Endothelial cell (in vitro differentiated cells): ENCODE measurements at regions not wholly inside any gene's neighbourhood (a gene's known extent, or its start where the extent isn't known, plus 50 kb on each side); places are given as distances from the start of the nearest gene placed in this dataset.

Source experiments
- DNase-seq: peaks from one replicate; pipeline ENCODE4 v3.0.0; 2021; ENCODE audit warnings: low spot score
- H3K27ac Mint-ChIP-seq: one replicate; pipeline ENCODE4 v1.8.0; 2021; ENCODE audit warnings: mixed read lengths, inconsistent platforms; ENCODE audit not compliant: unreplicated experiment
- H3K27me3 Mint-ChIP-seq: one replicate; pipeline ENCODE4 v1.8.0; 2021; ENCODE audit warnings: mild to moderate bottlenecking, moderate library complexity, mixed read lengths, inconsistent platforms; ENCODE audit not compliant: unreplicated experiment
- H3K36me3 Mint-ChIP-seq: one replicate; pipeline ENCODE4 v1.8.0; 2021; ENCODE audit warnings: mild to moderate bottlenecking, low read depth, mixed read lengths, inconsistent platforms; ENCODE audit not compliant: unreplicated experiment
- H3K4me1 Mint-ChIP-seq: one replicate; pipeline ENCODE4 v1.8.0; 2021; ENCODE audit warnings: mild to moderate bottlenecking, mixed read lengths, inconsistent platforms; ENCODE audit not compliant: unreplicated experiment
- H3K4me3 Mint-ChIP-seq: one replicate; pipeline ENCODE4 v1.8.0; 2021; ENCODE audit warnings: mild to moderate bottlenecking, mixed read lengths, inconsistent platforms; ENCODE audit not compliant: unreplicated experiment
- H3K9me3 Mint-ChIP-seq: one replicate; pipeline ENCODE4 v1.8.0; 2021; ENCODE audit warnings: mixed read lengths, inconsistent platforms; ENCODE audit not compliant: unreplicated experiment
- TF ChIP-seq, protein P1 (sequence below): fragments of 200-600 bp; sonication (generic); IDR thresholded peaks from one replicate; pipeline ENCODE4 v1.5.0; 2021; ENCODE audit warnings: antibody characterized with exemption; ENCODE audit not compliant: unreplicated experiment

DNA sequence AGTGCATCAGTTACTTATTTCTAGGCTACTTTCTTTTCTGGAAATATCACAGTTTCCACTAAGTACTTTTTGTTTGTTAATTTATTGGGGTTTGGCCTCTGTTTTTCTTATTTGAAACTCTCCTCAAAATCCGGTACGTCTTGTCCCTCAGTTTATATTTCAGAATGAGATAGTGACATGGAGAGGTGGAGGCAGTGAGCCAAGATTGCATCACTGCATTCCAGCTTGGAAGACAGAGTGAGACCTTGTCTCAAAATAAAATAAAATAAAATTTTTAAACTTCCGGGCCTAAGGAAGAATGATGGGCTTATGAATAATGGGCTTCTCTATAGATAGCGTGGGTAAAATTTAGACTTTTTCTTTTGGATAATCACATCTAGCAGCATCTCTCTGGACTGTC lies 567.8 kb downstream of the TRIML1 start:
- H3K36me3 Mint-ChIP-seq, result no peaks in the 10 kb centered on the region

GRCh38 chr4:188714501-188714900 lies 575.3 kb downstream of the TRIML1 start:
- TF ChIP-seq, protein P1, sequence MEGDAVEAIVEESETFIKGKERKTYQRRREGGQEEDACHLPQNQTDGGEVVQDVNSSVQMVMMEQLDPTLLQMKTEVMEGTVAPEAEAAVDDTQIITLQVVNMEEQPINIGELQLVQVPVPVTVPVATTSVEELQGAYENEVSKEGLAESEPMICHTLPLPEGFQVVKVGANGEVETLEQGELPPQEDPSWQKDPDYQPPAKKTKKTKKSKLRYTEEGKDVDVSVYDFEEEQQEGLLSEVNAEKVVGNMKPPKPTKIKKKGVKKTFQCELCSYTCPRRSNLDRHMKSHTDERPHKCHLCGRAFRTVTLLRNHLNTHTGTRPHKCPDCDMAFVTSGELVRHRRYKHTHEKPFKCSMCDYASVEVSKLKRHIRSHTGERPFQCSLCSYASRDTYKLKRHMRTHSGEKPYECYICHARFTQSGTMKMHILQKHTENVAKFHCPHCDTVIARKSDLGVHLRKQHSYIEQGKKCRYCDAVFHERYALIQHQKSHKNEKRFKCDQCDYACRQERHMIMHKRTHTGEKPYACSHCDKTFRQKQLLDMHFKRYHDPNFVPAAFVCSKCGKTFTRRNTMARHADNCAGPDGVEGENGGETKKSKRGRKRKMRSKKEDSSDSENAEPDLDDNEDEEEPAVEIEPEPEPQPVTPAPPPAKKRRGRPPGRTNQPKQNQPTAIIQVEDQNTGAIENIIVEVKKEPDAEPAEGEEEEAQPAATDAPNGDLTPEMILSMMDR, result no peak
- H3K4me3 Mint-ChIP-seq, result no peak overlapping the region
- no peak for DNase-seq
- no peaks in the 10 kb centered on the region for H3K36me3 Mint-ChIP-seq
- no peaks in the 10 kb centered on the region for H3K27me3 Mint-ChIP-seq
- H3K9me3 Mint-ChIP-seq, result no peaks in the 10 kb centered on the region
- H3K4me1 Mint-ChIP-seq, result no peaks in the 10 kb centered on the region
- no peak overlapping the region for H3K27ac Mint-ChIP-seq

More for the DNA sequence above, 567.8 kb downstream of the TRIML1 start:
- TF ChIP-seq, protein P1, result no peak
- no peaks in the 10 kb centered on the region for H3K27me3 Mint-ChIP-seq
- no peak for DNase-seq
- H3K4me3 Mint-ChIP-seq, result no peak overlapping the region
- no peaks in the 10 kb centered on the region for H3K9me3 Mint-ChIP-seq
- H3K4me1 Mint-ChIP-seq, result no peaks in the 10 kb centered on the region
- H3K27ac Mint-ChIP-seq, result no peak overlapping the region

DNA sequence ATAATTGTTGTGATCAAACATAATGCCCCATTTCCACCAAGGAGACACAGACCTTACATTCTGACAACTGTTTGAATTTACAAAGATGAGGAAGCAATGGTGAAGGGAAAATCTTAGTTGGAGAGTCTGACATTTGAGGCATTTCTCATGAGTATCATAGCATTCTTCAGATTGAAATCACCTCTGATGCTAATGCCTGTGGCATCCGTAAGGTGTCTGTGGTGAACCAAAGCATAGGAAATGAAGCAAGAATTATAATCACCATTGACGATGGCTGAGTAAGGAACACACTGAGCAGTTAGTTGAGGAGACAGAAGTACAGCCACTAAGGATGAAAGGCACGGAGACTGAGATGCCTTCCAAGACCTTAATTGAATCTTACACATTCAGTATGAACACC lies 575.7 kb downstream of the TRIML1 start:
- Mint-ChIP-seq H3K27ac (no peak overlapping the region), H3K27me3 (no peaks in the 10 kb centered on the region), H3K9me3 (no peaks in the 10 kb centered on the region), H3K4me3 (no peak overlapping the region), H3K36me3 (no peaks in the 10 kb centered on the region), H3K4me1 (no peaks in the 10 kb centered on the region)
- DNase-seq, result no peak
- TF ChIP-seq, protein P1, result no peak

GRCh38 chr4:188717661-188718060 lies 578.4 kb downstream of the TRIML1 start:
- Mint-ChIP-seq H3K36me3 (peaks cover 3% of the 10 kb centered on the region), H3K4me1 (no peaks in the 10 kb centered on the region), H3K9me3 (peaks cover 4% of the 10 kb centered on the region), H3K4me3 (no peak overlapping the region), H3K27ac (no peak overlapping the region), H3K27me3 (no peaks in the 10 kb centered on the region)
- DNase-seq, result no peak
- TF ChIP-seq, protein P1, result no peak

DNA sequence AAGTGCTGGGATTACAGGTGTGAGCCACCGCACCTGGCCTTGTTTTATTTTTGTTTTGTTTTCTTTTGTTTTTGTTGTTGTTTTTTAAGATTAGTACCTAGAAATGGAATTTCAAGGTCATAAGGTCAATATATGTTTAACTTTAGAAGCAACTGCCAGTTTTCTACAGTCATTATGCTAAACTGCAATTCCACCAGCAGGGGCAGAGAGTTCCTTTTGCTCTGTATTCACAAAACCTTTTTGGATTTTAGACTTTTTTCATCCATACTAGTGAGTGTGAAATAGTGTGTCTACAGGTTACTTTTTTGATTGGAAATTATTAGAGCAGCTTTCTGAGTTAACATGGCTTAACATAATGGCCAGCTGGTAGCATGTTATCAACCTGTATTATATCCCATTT lies 580.6 kb downstream of the TRIML1 start:
- Mint-ChIP-seq H3K36me3 (peaks cover 3% of the 10 kb centered on the region), H3K4me3 (no peak overlapping the region), H3K27ac (no peak overlapping the region), H3K9me3 (peaks cover 4% of the 10 kb centered on the region), H3K4me1 (no peaks in the 10 kb centered on the region), H3K27me3 (no peaks in the 10 kb centered on the region)
- TF ChIP-seq, protein P1, result peak; percentile 30
- DNase-seq, result no peak
